ENCODE measurements at regions not wholly inside any gene's neighbourhood (a gene's known extent, or its start where the extent isn't known, plus 50 kb on each side); places are given as distances from the start of the nearest gene placed in this dataset.

DNA sequence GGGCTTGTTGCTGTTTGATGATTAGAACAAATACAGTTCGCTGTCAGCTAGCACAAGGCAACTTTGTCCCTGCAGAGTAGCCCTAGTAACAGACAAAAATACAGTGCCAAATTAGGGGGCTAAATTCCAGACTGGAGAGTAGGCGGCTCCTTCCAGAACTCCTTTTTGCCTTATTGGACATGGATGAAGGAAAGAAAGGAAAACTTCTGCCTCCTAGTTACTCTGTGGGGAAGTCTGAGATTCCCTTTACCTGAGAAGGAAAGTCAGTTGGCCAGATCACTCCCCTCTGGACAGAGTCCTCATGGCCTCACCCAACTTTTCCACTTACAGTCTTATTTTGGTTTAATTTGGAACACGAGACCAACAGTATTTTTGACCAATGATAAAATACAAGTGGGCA, 140.5 kb upstream of the ADAMTS3 start:
- CTCF ChIA-PET: no interaction called here
- Histone ChIP-seq H3K23ac (ENCODE audit: low read depth, low read length) (no peak overlapping the region), H3K9me3 (ENCODE audit: control insufficient read depth, insufficient read depth, low read length) (no peaks in the 10 kb centered on the region), H2BK15ac (ENCODE audit: low read depth, low read length) (no peak overlapping the region), H4K5ac (ENCODE audit: low read depth, low read length) (no peak overlapping the region), H3K27me3 (ENCODE audit: control insufficient read depth, insufficient read depth, low read length) (no peaks in the 10 kb centered on the region), H3K14ac (replicated peaks; ENCODE audit: low read depth, low read length) (no peak overlapping the region), H3K79me1 (ENCODE audit: low read depth in 1 of 2, low read length in 2 of 2) (no peaks in the 10 kb centered on the region), H3K9me1 (ENCODE audit: insufficient read depth, low read length) (no peaks in the 10 kb centered on the region), H3K36me3 (ENCODE audit: control insufficient read depth, insufficient read depth, low read length) (no peaks in the 10 kb centered on the region), H2AK5ac (ENCODE audit: low read depth, low read length) (no peak overlapping the region), H4K20me1 (ENCODE audit: insufficient read depth, low read length) (no peaks in the 10 kb centered on the region), H2AFZ (replicated peaks; ENCODE audit: low read length, poor library complexity) (no peak overlapping the region), H2BK5ac (ENCODE audit: low read depth, low read length, poor library complexity, severe bottlenecking) (no peak overlapping the region), H4K91ac (ENCODE audit: insufficient read depth, low read depth, low read length) (no peak overlapping the region), H3K18ac (ENCODE audit: low read depth, low read length) (no peak overlapping the region), H3K9ac (ENCODE audit: low read depth, low read length) (no peak overlapping the region), H2AK9ac (replicated peaks; ENCODE audit: low read depth, low read length, poor library complexity) (no peak overlapping the region), H3K27ac (ENCODE audit: insufficient read depth, low read length) (no peak overlapping the region), H3K4ac (ENCODE audit: low read depth, low read length) (no peak overlapping the region), H3K4me3 (ENCODE audit: insufficient read depth, low read depth, low read length) (no peak overlapping the region), H3K4me2 (ENCODE audit: low read depth, low read length) (no peak overlapping the region), H3K56ac (ENCODE audit: extremely low read depth, insufficient read depth, low read length) (no peak overlapping the region), H4K8ac (ENCODE audit: low read depth in 2 of 2, low read length in 2 of 2) (no peak overlapping the region), H3K4me1 (ENCODE audit: control insufficient read depth, insufficient read depth, low read length) (no peaks in the 10 kb centered on the region), H2BK20ac (ENCODE audit: low read depth, low read length) (no peak overlapping the region), H2BK120ac (ENCODE audit: low read depth, low read length) (no peak overlapping the region)
- ATAC-seq (ENCODE audit: low read depth): no peak
- dilution Hi-C loops (cut with HindIII; ENCODE audit: low sequenced_read_pairs, unreplicated experiment): no loop called here
- POLR2A ChIA-PET (ENCODE audit: unreplicated experiment): no interaction called here
- DNase-seq: no peak
- TF ChIP-seq, protein P1, sequence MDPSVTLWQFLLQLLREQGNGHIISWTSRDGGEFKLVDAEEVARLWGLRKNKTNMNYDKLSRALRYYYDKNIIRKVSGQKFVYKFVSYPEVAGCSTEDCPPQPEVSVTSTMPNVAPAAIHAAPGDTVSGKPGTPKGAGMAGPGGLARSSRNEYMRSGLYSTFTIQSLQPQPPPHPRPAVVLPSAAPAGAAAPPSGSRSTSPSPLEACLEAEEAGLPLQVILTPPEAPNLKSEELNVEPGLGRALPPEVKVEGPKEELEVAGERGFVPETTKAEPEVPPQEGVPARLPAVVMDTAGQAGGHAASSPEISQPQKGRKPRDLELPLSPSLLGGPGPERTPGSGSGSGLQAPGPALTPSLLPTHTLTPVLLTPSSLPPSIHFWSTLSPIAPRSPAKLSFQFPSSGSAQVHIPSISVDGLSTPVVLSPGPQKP (IDR thresholded peaks at IDR 0.05; ENCODE audit: borderline replicate concordance, low read depth, low read length): no peak
- in situ Hi-C loops (cut with MboI; ENCODE audit: low sequenced_read_pairs): loop anchor here (5.0 kb wide), 1 partner anchor 308 kb away; no protein-coding TSS in a partner anchor
- WGBS, 2 experiments (ENCODE audit: extremely low coverage in 2 of 2, insufficient read length in 1 of 2): no CpG with 5 or more reads among the region's 3 CpGs
- no TSS peak for BruUV-seq (replicated peaks)
- intact Hi-C loops (cut with micrococcal nuclease): no loop called here

All from IMR-90 (cell line).